Nephron progenitor cell (in vitro differentiated cells): ENCODE measurements at regions not wholly inside any gene's neighbourhood (a gene's known extent, or its start where the extent isn't known, plus 50 kb on each side); places are given as distances from the start of the nearest gene placed in this dataset.

Experiments used
- DNase-seq: peaks from one replicate; pipeline ENCODE4 v3.0.0; 2021
- H3K27ac Mint-ChIP-seq: 2 replicates; pipeline ENCODE4 v1.8.0; 2021; ENCODE audit warnings: mild to moderate bottlenecking, moderate library complexity, mixed read lengths
- H3K27me3 Mint-ChIP-seq: 2 replicates; pipeline ENCODE4 v1.8.0; 2021; ENCODE audit warnings: mild to moderate bottlenecking, low read depth, mixed read lengths; ENCODE audit not compliant: poor library complexity
- H3K36me3 Mint-ChIP-seq: 2 replicates; pipeline ENCODE4 v1.8.0; 2021; ENCODE audit warnings: low read depth, mixed read lengths
- H3K4me1 Mint-ChIP-seq: 2 replicates; pipeline ENCODE4 v1.8.0; 2021; ENCODE audit warnings: mixed read lengths
- H3K4me3 Mint-ChIP-seq: 2 replicates; pipeline ENCODE4 v1.8.0; 2021; ENCODE audit warnings: mild to moderate bottlenecking, moderate library complexity, mixed read lengths
- H3K9me3 Mint-ChIP-seq: 2 replicates; pipeline ENCODE4 v1.8.0; 2021; ENCODE audit warnings: mild to moderate bottlenecking, moderate library complexity, mixed read lengths
- TF ChIP-seq, protein P1 (sequence below): fragments of 200-600 bp; sonication (generic); IDR thresholded peaks from 2 replicates; pipeline ENCODE4 v1.5.0; 2021; ENCODE audit warnings: antibody characterized with exemption

DNA sequence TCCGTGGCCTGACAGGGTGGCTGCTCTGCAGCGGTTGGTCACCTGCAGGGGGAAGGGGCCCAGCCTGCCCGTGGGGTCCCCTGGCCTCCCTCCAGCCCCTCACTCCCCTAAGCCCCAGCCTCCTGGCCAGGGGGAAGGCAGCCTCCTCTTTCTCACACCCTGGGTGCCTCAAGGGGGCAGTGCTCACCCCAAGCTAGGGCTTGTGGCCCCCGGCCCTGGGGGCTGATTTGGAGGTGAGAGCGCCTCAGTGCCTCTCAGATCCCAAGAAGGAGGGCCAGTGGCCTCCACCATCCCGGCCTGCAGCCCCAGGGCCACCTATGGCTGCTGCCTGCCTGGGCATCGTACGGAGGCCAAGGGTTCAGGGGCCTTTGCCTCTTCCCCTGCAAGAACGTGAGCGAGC, 66.4 kb upstream of the TTC34 start:
- TF ChIP-seq, protein P1, sequence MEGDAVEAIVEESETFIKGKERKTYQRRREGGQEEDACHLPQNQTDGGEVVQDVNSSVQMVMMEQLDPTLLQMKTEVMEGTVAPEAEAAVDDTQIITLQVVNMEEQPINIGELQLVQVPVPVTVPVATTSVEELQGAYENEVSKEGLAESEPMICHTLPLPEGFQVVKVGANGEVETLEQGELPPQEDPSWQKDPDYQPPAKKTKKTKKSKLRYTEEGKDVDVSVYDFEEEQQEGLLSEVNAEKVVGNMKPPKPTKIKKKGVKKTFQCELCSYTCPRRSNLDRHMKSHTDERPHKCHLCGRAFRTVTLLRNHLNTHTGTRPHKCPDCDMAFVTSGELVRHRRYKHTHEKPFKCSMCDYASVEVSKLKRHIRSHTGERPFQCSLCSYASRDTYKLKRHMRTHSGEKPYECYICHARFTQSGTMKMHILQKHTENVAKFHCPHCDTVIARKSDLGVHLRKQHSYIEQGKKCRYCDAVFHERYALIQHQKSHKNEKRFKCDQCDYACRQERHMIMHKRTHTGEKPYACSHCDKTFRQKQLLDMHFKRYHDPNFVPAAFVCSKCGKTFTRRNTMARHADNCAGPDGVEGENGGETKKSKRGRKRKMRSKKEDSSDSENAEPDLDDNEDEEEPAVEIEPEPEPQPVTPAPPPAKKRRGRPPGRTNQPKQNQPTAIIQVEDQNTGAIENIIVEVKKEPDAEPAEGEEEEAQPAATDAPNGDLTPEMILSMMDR, result no peak
- Mint-ChIP-seq H3K36me3 (peaks cover under 1% of the 10 kb centered on the region), H3K27ac (no peak overlapping the region), H3K4me3 (no peak overlapping the region), H3K4me1 (no peaks in the 10 kb centered on the region), H3K27me3 (peaks cover 3% of the 10 kb centered on the region), H3K9me3 (peaks cover 62% of the 10 kb centered on the region)
- DNase-seq, result no peak

DNA sequence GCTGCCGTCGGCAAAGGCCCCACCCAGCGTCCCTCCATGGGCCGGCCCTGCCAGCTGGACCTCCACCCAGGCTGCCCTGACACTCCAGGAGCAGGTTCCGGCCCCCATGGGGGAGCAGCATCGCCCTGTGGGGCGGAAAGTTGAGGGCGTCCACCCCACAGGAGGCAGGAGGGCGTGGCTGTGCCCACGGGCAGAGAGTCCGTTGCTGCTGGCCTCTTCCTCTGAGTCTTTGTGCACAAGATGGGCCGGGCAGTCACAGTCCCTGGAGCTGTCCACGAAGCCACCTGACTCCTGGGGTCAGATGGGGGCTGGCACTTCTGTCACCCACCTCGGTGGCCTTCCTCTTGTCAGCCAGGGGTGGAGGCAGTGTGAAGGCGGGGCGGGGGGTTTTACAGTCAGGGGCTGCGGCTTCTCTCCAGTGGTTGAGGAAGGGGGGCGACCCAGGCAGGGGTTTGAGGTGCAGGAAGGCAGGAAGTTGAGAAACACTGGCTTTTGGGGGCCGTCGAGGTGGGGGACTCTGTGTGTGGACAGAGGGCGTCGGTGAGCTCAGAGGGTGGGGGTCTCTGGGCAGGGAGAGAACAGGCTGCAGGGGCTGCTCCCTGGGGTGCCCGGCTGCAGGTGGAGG, 67.2 kb upstream of the TTC34 start:
- no peaks in the 10 kb centered on the region for H3K4me1 Mint-ChIP-seq
- H3K4me3 Mint-ChIP-seq, result no peak overlapping the region
- peaks cover 67% of the 10 kb centered on the region for H3K9me3 Mint-ChIP-seq
- peaks cover 3% of the 10 kb centered on the region for H3K27me3 Mint-ChIP-seq
- TF ChIP-seq, protein P1, result no peak
- H3K27ac Mint-ChIP-seq, result no peak overlapping the region
- peaks cover 3% of the 10 kb centered on the region for H3K36me3 Mint-ChIP-seq
- DNase-seq, result no peak

DNA sequence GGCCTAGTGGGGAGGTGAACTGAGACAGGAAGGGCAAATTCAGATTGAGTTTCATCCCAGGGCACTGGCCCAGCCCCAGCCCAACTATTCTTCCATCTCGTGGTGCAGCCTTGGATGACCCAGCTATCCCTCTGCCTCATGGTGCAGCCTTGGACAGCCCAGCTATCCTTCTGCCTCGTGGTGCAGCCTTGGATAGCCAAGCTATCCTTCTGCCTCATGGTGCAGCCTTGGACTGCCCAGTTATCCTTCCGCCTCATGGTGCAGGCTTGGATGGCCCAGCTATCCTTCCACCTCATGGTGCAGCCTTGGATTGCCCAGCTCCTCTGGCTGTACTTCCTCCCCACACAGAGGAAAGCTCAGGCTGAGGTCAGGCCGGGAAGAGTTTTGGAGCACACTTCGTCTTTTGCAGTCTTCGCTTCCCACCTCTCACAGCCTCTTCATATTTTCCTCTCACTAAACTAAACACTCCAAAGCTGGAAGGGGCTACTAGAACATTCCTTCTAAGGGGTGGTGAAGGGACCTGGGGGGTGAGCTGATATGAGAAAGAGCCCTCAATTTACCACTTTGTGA, 69.8 kb upstream of the TTC34 start:
- peaks cover 3% of the 10 kb centered on the region for H3K27me3 Mint-ChIP-seq
- DNase-seq, result no peak

DNA sequence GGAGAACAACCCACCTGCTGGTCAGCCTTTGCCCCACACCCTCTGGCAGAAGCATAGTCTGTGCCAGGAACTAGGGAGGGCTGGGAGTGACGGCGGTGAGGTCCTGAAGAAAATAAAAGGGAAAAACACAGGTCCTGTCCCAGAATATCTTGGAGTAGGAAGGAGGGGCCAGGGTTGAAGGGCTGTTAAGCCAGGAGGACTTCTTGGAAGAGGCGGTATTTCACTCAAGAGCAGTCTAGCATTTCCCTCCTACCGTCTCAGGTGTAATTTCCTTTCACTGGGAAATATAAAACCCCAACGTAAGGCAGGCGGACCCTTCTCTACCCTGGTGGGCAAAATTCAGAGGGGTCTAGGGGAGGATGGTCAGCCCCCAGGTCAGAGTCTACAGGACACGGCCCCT, 72.7 kb upstream of the TTC34 start:
- Mint-ChIP-seq H3K4me3 (no peak overlapping the region), H3K9me3 (peaks cover 78% of the 10 kb centered on the region), H3K4me1 (no peaks in the 10 kb centered on the region), H3K27ac (no peak overlapping the region), H3K27me3 (peaks cover 9% of the 10 kb centered on the region), H3K36me3 (peaks cover 3% of the 10 kb centered on the region)
- DNase-seq, result no peak
- TF ChIP-seq, protein P1, result no peak

More for the DNA sequence above, 69.8 kb upstream of the TTC34 start:
- peaks cover 3% of the 10 kb centered on the region for H3K36me3 Mint-ChIP-seq
- no peaks in the 10 kb centered on the region for H3K4me1 Mint-ChIP-seq
- no peak overlapping the region for H3K27ac Mint-ChIP-seq
- no peak overlapping the region for H3K4me3 Mint-ChIP-seq
- TF ChIP-seq, protein P1, result no peak
- H3K9me3 Mint-ChIP-seq, result peaks cover 84% of the 10 kb centered on the region

DNA sequence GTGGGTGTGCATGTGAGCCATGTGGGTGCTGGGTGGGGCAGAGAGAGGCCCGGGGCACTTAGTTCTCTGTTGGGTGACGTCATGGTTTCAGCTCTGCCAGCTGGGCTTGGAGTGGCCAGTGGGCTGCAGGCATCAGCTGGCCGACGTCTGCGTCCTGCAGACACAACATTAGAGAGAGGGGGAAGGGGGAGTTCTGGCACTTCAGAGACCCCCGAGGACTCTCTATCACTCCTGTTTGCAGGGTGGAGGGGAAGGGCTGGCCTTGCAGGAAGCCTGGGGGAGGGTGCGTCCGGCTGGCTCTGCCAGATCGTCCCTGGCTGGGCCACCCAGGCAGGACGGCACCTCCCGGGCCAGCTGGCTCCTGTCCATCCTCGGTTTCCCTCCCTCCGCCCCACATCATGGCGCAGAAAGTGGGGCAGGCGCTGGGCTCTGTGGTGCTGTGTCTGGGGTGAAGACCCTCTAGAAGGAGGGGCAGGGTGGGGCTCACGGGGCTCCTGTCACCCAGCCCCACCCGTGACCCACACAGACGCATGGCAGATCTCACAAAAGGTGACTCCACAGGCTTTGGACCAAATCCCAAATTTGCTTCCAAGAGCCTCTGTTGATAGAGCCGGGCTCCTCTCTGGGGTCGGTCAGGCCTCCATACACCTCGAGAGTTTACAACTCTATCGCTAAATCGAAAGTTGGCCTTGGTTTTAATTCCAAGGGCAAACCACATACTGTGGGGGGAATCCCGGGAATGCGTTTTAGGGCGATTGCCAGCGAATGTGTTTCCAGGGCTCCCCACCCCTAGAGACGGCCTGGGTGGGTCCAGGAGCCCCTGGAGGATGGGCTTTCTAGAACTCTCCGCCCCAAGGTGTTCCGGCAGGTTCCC, 73.4 kb upstream of the TTC34 start:
- Mint-ChIP-seq H3K36me3 (peaks cover 3% of the 10 kb centered on the region), H3K9me3 (peaks cover 79% of the 10 kb centered on the region), H3K4me3 (no peak overlapping the region), H3K4me1 (no peaks in the 10 kb centered on the region), H3K27ac (no peak overlapping the region), H3K27me3 (peaks cover 9% of the 10 kb centered on the region)
- TF ChIP-seq, protein P1, result no peak
- no peak for DNase-seq
